SK-N-SH (cell line): ENCODE measurements at regions not wholly inside any gene's neighbourhood (a gene's known extent, or its start where the extent isn't known, plus 50 kb on each side); places are given as distances from the start of the nearest gene placed in this dataset.

ENCODE experiments used
- CTCF ChIA-PET: fragments of 300-600, 350-600 bp; formaldehyde crosslinking; extraction: SDS; loops from one replicate; lab custom pipeline; 2021; lab: Yijun Ruan, JAX
- POLR2A ChIA-PET: fragments of 350-600 bp; sonication (Branson Sonifier 250); formaldehyde crosslinking; extraction: SDS; loops from one replicate; lab custom pipeline; 2020; ENCODE audit warnings: antibody characterized with exemption, inconsistent platforms; lab: Yijun Ruan, JAX
- DNase-seq: peaks from one replicate; pipeline ENCODE4 v3.0.0; 2012
- H2AFZ ChIP-seq: fragments of 200-600 bp; sonication (generic); 2 replicates; pipeline ENCODE4 v1.8.1; 2016; ENCODE audit warnings: antibody characterized with exemption, mild to moderate bottlenecking, low read depth
- H3F3A ChIP-seq: fragments of 200-600 bp; sonication (generic); replicated peaks from 2 replicates; pipeline ENCODE3; 2016; ENCODE audit warnings: antibody characterized with exemption, mild to moderate bottlenecking; ENCODE audit not compliant: insufficient read depth
- H3K27ac ChIP-seq, 2 experiments: fragments of 200-500 bp in 1 of 2; fragments of 200-600 bp in 1 of 2; sonication (Bioruptor generic) in 1 of 2; sonication (generic), shearing (Covaris generic) in 1 of 2; 2 replicates each; pipeline versions ENCODE4 v1.5.1 to v1.6.1; 2014 to 2016; ENCODE audit warnings: low read depth in 2 of 2, inconsistent platforms in 1 of 2, low read length in 1 of 2, mild to moderate bottlenecking in 1 of 2, mixed read lengths in 1 of 2
- H3K27me3 ChIP-seq: fragments of 200-600 bp; sonication (generic), shearing (Covaris generic); 2 replicates; pipeline ENCODE4 v1.6.1; 2016; ENCODE audit warnings: mixed run types; ENCODE audit not compliant: insufficient read depth
- H3K36me3 ChIP-seq, 2 experiments: fragments of 200-500 bp in 1 of 2; fragments of 200-600 bp in 1 of 2; sonication (Bioruptor generic) in 1 of 2; sonication (generic) in 1 of 2; replicated peaks in 1 of 2; 2 replicates each; pipeline versions ENCODE3 to v1.5.1; 2014 to 2016; ENCODE audit warnings: low read length in 1 of 2, mild to moderate bottlenecking in 1 of 2; ENCODE audit not compliant: insufficient read depth in 2 of 2, control insufficient read depth in 1 of 2
- H3K4me1 ChIP-seq, 2 experiments: fragments of 200-500 bp in 1 of 2; fragments of 200-600 bp in 1 of 2; sonication (Bioruptor generic) in 1 of 2; sonication (generic), shearing (Covaris generic) in 1 of 2; 2 replicates each; pipeline versions ENCODE4 v1.5.1 to v1.6.1; 2014 to 2016; ENCODE audit warnings: low read depth in 1 of 2, low read length in 1 of 2, mixed run types in 1 of 2; ENCODE audit not compliant: insufficient read depth in 2 of 2, control insufficient read depth in 1 of 2
- H3K4me2 ChIP-seq: fragments of 200-600 bp; sonication (generic), shearing (Covaris generic); 2 replicates; pipeline ENCODE4 v1.6.1; 2017; ENCODE audit warnings: mixed run types
- H3K4me3 ChIP-seq, 2 experiments: fragments of 200-500 bp in 1 of 2; fragments of 200-600 bp in 1 of 2; sonication (Bioruptor generic) in 1 of 2; sonication (generic), shearing (Covaris generic) in 1 of 2; 2 replicates each; pipeline versions ENCODE4 v1.5.1 to v1.8.1; 2014 to 2016; ENCODE audit warnings: low read depth in 2 of 2, inconsistent platforms in 1 of 2, low read length in 1 of 2, mild to moderate bottlenecking in 1 of 2, mixed read lengths in 1 of 2, moderate library complexity in 1 of 2
- H3K79me2 ChIP-seq: fragments of 200-600 bp; sonication (generic); 2 replicates; pipeline ENCODE4 v1.8.1; 2017; ENCODE audit warnings: mild to moderate bottlenecking; ENCODE audit not compliant: insufficient read depth
- H3K9ac ChIP-seq: fragments of 200-600 bp; sonication (generic); 2 replicates; pipeline ENCODE4 v1.6.1; 2017; ENCODE audit warnings: mixed run types
- H3K9me2 ChIP-seq: fragments of 200-600 bp; sonication (generic); 2 replicates; pipeline ENCODE4 v1.6.1; 2017; ENCODE audit warnings: mixed run types
- H3K9me3 ChIP-seq: fragments of 200-600 bp; sonication (generic); 2 replicates; pipeline ENCODE4 v1.6.1; 2017; ENCODE audit warnings: mixed run types, mild to moderate bottlenecking, moderate library complexity
- H4K20me1 ChIP-seq: fragments of 200-600 bp; sonication (generic); 2 replicates; pipeline ENCODE4 v1.6.1; 2017; ENCODE audit warnings: mild to moderate bottlenecking, mixed run types; ENCODE audit not compliant: insufficient read depth
- CTCF ChIP-seq: fragments of 200-600 bp; sonication (generic); IDR thresholded peaks from 2 replicates; pipeline ENCODE4 v1.6.1; 2017; ENCODE audit warnings: antibody characterized with exemption, mild to moderate bottlenecking, moderate library complexity
- ELF1 ChIP-seq: IDR thresholded peaks from 2 replicates; pipeline ENCODE4 v1.4.0; 2012
- FOSL2 ChIP-seq: IDR thresholded peaks from 2 replicates; pipeline ENCODE4 v1.4.0; 2012; ENCODE audit warnings: low read depth, mild to moderate bottlenecking, moderate library complexity, borderline replicate concordance
- FOXJ3 ChIP-seq: sonication (generic); formaldehyde crosslinking; IDR thresholded peaks from 2 replicates; pipeline ENCODE4 v1.5.1; 2020; ENCODE audit warnings: mild to moderate bottlenecking, missing genetic modification reagents
- FOXM1 ChIP-seq: IDR thresholded peaks from 2 replicates; pipeline ENCODE4 v1.4.0; 2012; ENCODE audit warnings: low read depth, mild to moderate bottlenecking
- GABPA ChIP-seq: IDR thresholded peaks from 2 replicates; pipeline ENCODE4 v1.4.0; 2012; ENCODE audit warnings: low read depth, mild to moderate bottlenecking
- GATA2 ChIP-seq: sonication (generic); formaldehyde crosslinking; IDR thresholded peaks from 2 replicates; pipeline ENCODE4 v1.5.0; 2020; ENCODE audit warnings: mild to moderate bottlenecking, missing genetic modification reagents
- POLR2AphosphoS5 ChIP-seq: IDR thresholded peaks from 2 replicates; pipeline ENCODE4 v1.6.1; 2012; ENCODE audit warnings: low read depth, low read length
- RCOR1 ChIP-seq: fragments of 150-350 bp; IDR thresholded peaks from 2 replicates; pipeline ENCODE4 v1.6.1; 2017; ENCODE audit warnings: antibody characterized with exemption, low read length
- RFX5 ChIP-seq: IDR thresholded peaks from 2 replicates; pipeline ENCODE4 v1.6.1; 2012; ENCODE audit warnings: mild to moderate bottlenecking, improper control_type of control experiment, low read length
- RXRA ChIP-seq: IDR thresholded peaks from 2 replicates; pipeline ENCODE4 v1.4.0; 2012; ENCODE audit warnings: low read depth, mild to moderate bottlenecking, borderline replicate concordance
- SIN3A ChIP-seq: IDR thresholded peaks from 2 replicates; pipeline ENCODE4 v1.6.1; 2012; ENCODE audit warnings: low read depth, mild to moderate bottlenecking, low read length, moderate library complexity, borderline replicate concordance
- TAF1 ChIP-seq: IDR thresholded peaks from 2 replicates; pipeline ENCODE4 v1.6.1; 2012; ENCODE audit warnings: low read depth, mild to moderate bottlenecking, low read length, moderate library complexity, borderline replicate concordance
- USF1 ChIP-seq: IDR thresholded peaks from 2 replicates; pipeline ENCODE4 v1.4.0; 2012; ENCODE audit warnings: low read depth, borderline replicate concordance
- YY1 ChIP-seq: IDR thresholded peaks from 2 replicates; pipeline ENCODE4 v1.4.0; 2012; ENCODE audit warnings: low read depth, mild to moderate bottlenecking
- WGBS: methylation state at CpG from one replicate; pipeline ENCODE4 v1.1.6; 2017; ENCODE audit warnings: low lambda C conversion rate; 5-methylcytosine and 5-hydroxymethylcytosine counted together

- no peaks in the 10 kb centered on the region for H3K9me2 ChIP-seq
- 70% methylated on average over 2 of the region's 2 CpGs for WGBS
- H3K4me1 ChIP-seq = no peaks in the 10 kb centered on the region
- no peaks in the 10 kb centered on the region for H3K27me3 ChIP-seq
- DNase-seq = no peak
- no peaks in the 10 kb centered on the region for H3K9me3 ChIP-seq
- H3K9ac ChIP-seq = no peak overlapping the region
- ChIA-PET CTCF (interaction anchor here (1.0 to 2.1 kb wide), 3 partner anchors 16 kb away, joined by 4 to 8 read pairs (median 4); no protein-coding TSS in a partner anchor), POLR2A (no interaction called here)
- no peak overlapping the region for H3K27ac ChIP-seq
- no peaks in the 10 kb centered on the region for H3F3A ChIP-seq
- TF ChIP-seq POLR2AphosphoS5 = no peak
- no peak for TF ChIP-seq FOXM1
- no peak for TF ChIP-seq FOXJ3 (CRISPR knock-in tag)
- no peak overlapping the region for H3K4me2 ChIP-seq
- H3K4me3 ChIP-seq = no peak overlapping the region
- no peaks in the 10 kb centered on the region for H4K20me1 ChIP-seq
- no peaks in the 10 kb centered on the region for H3K36me3 ChIP-seq
- no peaks in the 10 kb centered on the region for H3K79me2 ChIP-seq
- no peak overlapping the region for H2AFZ ChIP-seq
Measured at GRCh38 chr5:118775790-118776499, 212.4 kb downstream of the DTWD2 start.

GRCh38 chr5:118768607-118769175 is 219.7 kb downstream of the DTWD2 start:
- H3K4me2 ChIP-seq = no peak overlapping the region
- no peak for DNase-seq
- 0% methylated on average over 1 of the region's 1 CpG for WGBS
- CTCF ChIA-PET = no interaction called here
- H3F3A ChIP-seq = no peaks in the 10 kb centered on the region
- H3K27ac ChIP-seq = no peak overlapping the region
- no peak overlapping the region for H3K4me3 ChIP-seq
- no peaks in the 10 kb centered on the region for H3K79me2 ChIP-seq
- H3K4me1 ChIP-seq = no peaks in the 10 kb centered on the region
- no peaks in the 10 kb centered on the region for H4K20me1 ChIP-seq
- no peaks in the 10 kb centered on the region for H3K36me3 ChIP-seq
- H3K9me2 ChIP-seq = no peaks in the 10 kb centered on the region
- no peaks in the 10 kb centered on the region for H3K27me3 ChIP-seq
- H3K9ac ChIP-seq = no peak overlapping the region
- POLR2A ChIA-PET = no interaction called here
- H2AFZ ChIP-seq = no peak overlapping the region
- TF ChIP-seq FOXM1 = no peak
- no peak for TF ChIP-seq YY1
- TF ChIP-seq RXRA = no peak
- no peak for TF ChIP-seq USF1
- TF ChIP-seq CTCF = no peak
- no peak for TF ChIP-seq RCOR1
- TF ChIP-seq TAF1 = no peak
- TF ChIP-seq GATA2 (CRISPR knock-in tag) = no peak
- no peak for TF ChIP-seq ELF1
- no peak for TF ChIP-seq FOSL2
- no peak for TF ChIP-seq GABPA
- no peak for TF ChIP-seq SIN3A
- no peak for TF ChIP-seq RFX5
- no peaks in the 10 kb centered on the region for H3K9me3 ChIP-seq
